IMR-90 (cell line): ENCODE measurements at regions not wholly inside any gene's neighbourhood (a gene's known extent, or its start where the extent isn't known, plus 50 kb on each side); places are given as distances from the start of the nearest gene placed in this dataset.

ENCODE experiments used
- ATAC-seq: fragments of 200-7000 bp; cut with Tn5 transposase; 2 replicates; pipeline ENCODE4 v1.9.1; 2020; ENCODE audit warnings: low read depth, mild to moderate bottlenecking, moderate library complexity
- BruUV-seq: library from RNA; stranded (reverse); fragments of 400-500 nt; replicated peaks from 2 replicates; lab custom pipeline; 2021; lab: Mats Ljungman, UMichigan
- CTCF ChIA-PET: fragments of 300-600 bp; formaldehyde crosslinking; extraction: SDS; loops from one replicate; lab custom pipeline; 2021; ENCODE audit warnings: antibody characterized with exemption; lab: Yijun Ruan, JAX
- POLR2A ChIA-PET: fragments of 300-600 bp; sonication (Branson Sonifier 250); formaldehyde crosslinking; loops from one replicate; lab custom pipeline; 2022; ENCODE audit warnings: antibody characterized with exemption; ENCODE audit not compliant: unreplicated experiment; lab: Charles Lee
- DNase-seq: peaks from one replicate; pipeline ENCODE4 v3.0.0; 2013
- H2AFZ ChIP-seq: replicated peaks from 2 replicates; pipeline ENCODE3; 2013; ENCODE audit warnings: low read length, mild to moderate bottlenecking; ENCODE audit not compliant: poor library complexity
- H2AK5ac ChIP-seq: 2 replicates; pipeline ENCODE4 v1.6.1; 2013; ENCODE audit warnings: low read depth, low read length, inconsistent platforms
- H2AK9ac ChIP-seq: replicated peaks from 2 replicates; pipeline ENCODE3; 2013; ENCODE audit warnings: mild to moderate bottlenecking, low read depth, low read length, moderate library complexity; ENCODE audit not compliant: poor library complexity
- H2BK120ac ChIP-seq: 2 replicates; pipeline ENCODE4 v1.6.1; 2013; ENCODE audit warnings: low read depth, low read length, inconsistent platforms
- H2BK15ac ChIP-seq: 3 replicates; pipeline ENCODE4 v1.6.1; 2013; ENCODE audit warnings: low read depth, low read length, inconsistent platforms
- H2BK20ac ChIP-seq: 2 replicates; pipeline ENCODE4 v1.6.1; 2013; ENCODE audit warnings: low read depth, mild to moderate bottlenecking, inconsistent platforms, low read length, moderate library complexity
- H2BK5ac ChIP-seq: 2 replicates; pipeline ENCODE4 v1.6.1; 2013; ENCODE audit warnings: mild to moderate bottlenecking, low read depth, low read length, inconsistent platforms; ENCODE audit not compliant: poor library complexity, severe bottlenecking
- H3K14ac ChIP-seq: replicated peaks from 2 replicates; pipeline ENCODE4 v1.6.1; 2013; ENCODE audit warnings: low read depth, low read length, inconsistent platforms
- H3K18ac ChIP-seq: 2 replicates; pipeline ENCODE4 v1.6.1; 2013; ENCODE audit warnings: low read depth, low read length, control low read depth
- H3K23ac ChIP-seq: 2 replicates; pipeline ENCODE4 v1.6.1; 2013; ENCODE audit warnings: low read depth, low read length, inconsistent platforms
- H3K27ac ChIP-seq: 2 replicates; pipeline ENCODE4 v1.5.1; 2013; ENCODE audit warnings: mild to moderate bottlenecking, control low read depth, low read length; ENCODE audit not compliant: insufficient read depth
- H3K27me3 ChIP-seq: 2 replicates; pipeline ENCODE4 v1.6.1; 2013; ENCODE audit warnings: low read length; ENCODE audit not compliant: control insufficient read depth, insufficient read depth
- H3K36me3 ChIP-seq: 2 replicates; pipeline ENCODE4 v1.6.1; 2013; ENCODE audit warnings: low read length, mixed read lengths; ENCODE audit not compliant: control insufficient read depth, insufficient read depth
- H3K4ac ChIP-seq: 2 replicates; pipeline ENCODE4 v1.6.1; 2013; ENCODE audit warnings: low read depth, low read length, inconsistent platforms
- H3K4me1 ChIP-seq: 2 replicates; pipeline ENCODE4 v1.6.1; 2013; ENCODE audit warnings: low read length, mixed read lengths; ENCODE audit not compliant: control insufficient read depth, insufficient read depth
- H3K4me2 ChIP-seq: 2 replicates; pipeline ENCODE4 v1.6.1; 2013; ENCODE audit warnings: low read depth, mild to moderate bottlenecking, control low read depth, low read length, moderate library complexity
- H3K4me3 ChIP-seq: 2 replicates; pipeline ENCODE4 v1.5.1; 2013; ENCODE audit warnings: low read depth, mild to moderate bottlenecking, control low read depth, low read length, moderate library complexity; ENCODE audit not compliant: insufficient read depth
- H3K56ac ChIP-seq: 2 replicates; pipeline ENCODE4 v1.6.1; 2013; ENCODE audit warnings: low read length, inconsistent platforms; ENCODE audit not compliant: insufficient read depth; ENCODE audit errors: extremely low read depth
- H3K79me1 ChIP-seq, 2 experiments: 2 replicates each; pipeline ENCODE4 v1.6.1; 2013; ENCODE audit warnings: low read length in 2 of 2, inconsistent platforms in 1 of 2, low read depth in 1 of 2
- H3K9ac ChIP-seq: 2 replicates; pipeline ENCODE4 v1.6.1; 2013; ENCODE audit warnings: low read depth, low read length, control low read depth
- H3K9me1 ChIP-seq: 2 replicates; pipeline ENCODE4 v1.6.1; 2013; ENCODE audit warnings: low read length, inconsistent platforms; ENCODE audit not compliant: insufficient read depth
- H3K9me3 ChIP-seq: 2 replicates; pipeline ENCODE4 v1.6.1; 2013; ENCODE audit warnings: low read length; ENCODE audit not compliant: control insufficient read depth, insufficient read depth
- H4K20me1 ChIP-seq: 2 replicates; pipeline ENCODE4 v1.6.1; 2013; ENCODE audit warnings: low read length, inconsistent platforms; ENCODE audit not compliant: insufficient read depth
- H4K5ac ChIP-seq: 2 replicates; pipeline ENCODE4 v1.6.1; 2013; ENCODE audit warnings: mild to moderate bottlenecking, low read depth, low read length, control low read depth
- H4K8ac ChIP-seq, 2 experiments: 2 replicates each; pipeline ENCODE4 v1.6.1; 2013; ENCODE audit warnings: low read depth in 2 of 2, low read length in 2 of 2, control low read depth in 1 of 2, inconsistent platforms in 1 of 2
- H4K91ac ChIP-seq: 2 replicates; pipeline ENCODE4 v1.6.1; 2013; ENCODE audit warnings: low read depth, low read length, inconsistent platforms; ENCODE audit not compliant: insufficient read depth
- BHLHE40 ChIP-seq: fragments of 150-350 bp; IDR thresholded peaks from 2 replicates; pipeline ENCODE4 v1.6.1; 2016; ENCODE audit warnings: mild to moderate bottlenecking, low read depth, low read length
- CEBPB ChIP-seq: IDR thresholded peaks from 2 replicates; pipeline ENCODE4 v1.6.1; 2012; ENCODE audit warnings: low read depth, low read length, improper control_type of control experiment
- MAFK ChIP-seq: IDR thresholded peaks from 2 replicates; pipeline ENCODE4 v1.6.1; 2012; ENCODE audit warnings: low read depth, low read length, improper control_type of control experiment
- MAZ ChIP-seq: IDR thresholded peaks from 2 replicates; pipeline ENCODE4 v1.6.1; 2012; ENCODE audit warnings: low read depth, mild to moderate bottlenecking, low read length, improper control_type of control experiment, moderate library complexity, borderline replicate concordance
- MXI1 ChIP-seq: IDR thresholded peaks from 2 replicates; pipeline ENCODE4 v1.6.1; 2012; ENCODE audit warnings: low read depth, mild to moderate bottlenecking, low read length, moderate library complexity, borderline replicate concordance
- NFE2L2 ChIP-seq: fragments of 150-350 bp; IDR thresholded peaks from 2 replicates; pipeline ENCODE4 v1.6.1; 2016; ENCODE audit warnings: low read depth, mild to moderate bottlenecking, low read length
- POLR2A ChIP-seq: IDR thresholded peaks from 2 replicates; pipeline ENCODE4 v1.6.1; 2012; ENCODE audit warnings: mild to moderate bottlenecking, low read depth, low read length
- RFX5 ChIP-seq: IDR thresholded peaks from 2 replicates; pipeline ENCODE4 v1.8.0; 2012; ENCODE audit warnings: low read depth, mild to moderate bottlenecking, low read length, moderate library complexity
- SMC3 ChIP-seq: fragments of 150-350 bp; IDR thresholded peaks from 2 replicates; pipeline ENCODE4 v1.6.1; 2016; ENCODE audit warnings: low read depth, mild to moderate bottlenecking, antibody characterized with exemption, low read length, moderate library complexity
- WGBS, 2 experiments: methylation state at CpG; one replicate each; pipeline versions ENCODE4 v1.1.5 to v1.1.7; 2013; ENCODE audit warnings: missing lambda C conversion rate in 2 of 2; ENCODE audit not compliant: insufficient read length in 1 of 2; ENCODE audit errors: extremely low coverage in 2 of 2; 5-methylcytosine and 5-hydroxymethylcytosine counted together
- dilution Hi-C: fragments of 300-500 bp; cut with HindIII; formaldehyde crosslinking; loops from one replicate; pipeline ENCODE4 v1.14.3; 2018; ENCODE audit warnings: low sequenced_read_pairs; ENCODE audit not compliant: unreplicated experiment
- in situ Hi-C: fragments of 300-500 bp; cut with MboI; formaldehyde crosslinking; loops from 3 replicates; pipeline ENCODE4 v1.14.3; 2019; ENCODE audit warnings: low sequenced_read_pairs, inconsistent platforms, mixed read lengths
- intact Hi-C: fragments of 100-400 bp; cut with micrococcal nuclease; formaldehyde crosslinking; loops from 2 replicates; pipeline ENCODE4 v1.10.0; 2022
- TF ChIP-seq, protein P1 (sequence below): fragments of 150-350 bp; IDR thresholded peaks from 2 replicates; pipeline ENCODE4 v1.6.1; 2017; ENCODE audit warnings: mild to moderate bottlenecking, antibody characterized with exemption, low read length, low read depth
- TF ChIP-seq, protein P2 (sequence below): conservative IDR thresholded peaks from 2 replicates; pipeline ENCODE4 v1.5.1; 2012; ENCODE audit warnings: mild to moderate bottlenecking, low read depth, low read length, improper control_type of control experiment

DNA sequence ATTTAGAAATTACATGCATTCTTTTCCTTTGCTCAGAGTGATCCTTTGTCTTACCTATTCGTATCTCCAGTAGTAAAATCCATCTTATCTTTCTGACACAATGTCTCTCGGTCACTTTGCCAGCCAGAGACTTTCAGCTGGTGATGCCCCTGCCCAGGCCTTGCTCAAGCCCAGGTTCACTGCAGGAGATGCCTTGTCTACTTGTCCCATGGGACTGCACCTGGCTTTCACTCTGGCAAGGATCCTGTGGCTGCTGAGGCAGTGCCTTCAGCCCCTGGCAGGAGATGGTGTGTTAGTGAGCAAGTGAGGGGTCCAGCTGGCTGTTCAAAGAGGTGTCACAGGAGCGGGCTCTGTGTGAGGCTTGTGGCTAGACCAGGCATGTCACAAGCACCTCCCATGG lies 1268.9 kb downstream of the OTOL1 start:
- Histone ChIP-seq H3K79me1 (no peaks in the 10 kb centered on the region), H3K4me2 (no peak overlapping the region), H3K36me3 (no peaks in the 10 kb centered on the region), H2BK20ac (no peak overlapping the region), H4K5ac (no peak overlapping the region), H2BK120ac (no peak overlapping the region), H2AK9ac (no peak overlapping the region), H2AK5ac (no peak overlapping the region), H3K9me1 (no peaks in the 10 kb centered on the region), H2BK15ac (no peak overlapping the region), H3K4me3 (no peak overlapping the region), H4K8ac (no peak overlapping the region), H3K23ac (no peak overlapping the region), H3K18ac (no peak overlapping the region), H2BK5ac (no peak overlapping the region), H3K4ac (no peak overlapping the region), H3K27me3 (no peaks in the 10 kb centered on the region), H3K9me3 (no peaks in the 10 kb centered on the region), H3K9ac (no peak overlapping the region), H4K91ac (no peak overlapping the region), H3K4me1 (no peaks in the 10 kb centered on the region), H2AFZ (no peak overlapping the region), H4K20me1 (no peaks in the 10 kb centered on the region), H3K14ac (no peak overlapping the region), H3K56ac (no peak overlapping the region; the same call in 1 of the 2 replicates), H3K27ac (no peak overlapping the region)
- ChIA-PET POLR2A (no interaction called here), CTCF (no interaction called here)
- in situ Hi-C loops = no loop called here
- intact Hi-C loops = no loop called here
- DNase-seq = no peak
- dilution Hi-C loops = no loop called here
- ATAC-seq = no peak
- WGBS, 2 experiments = 69% methylated on average over 2 of the region's 3 CpGs; no CpG with 5 or more reads in 1 of the 2 experiments
- TF ChIP-seq BHLHE40 (no peak), RFX5 (no peak), MAFK (no peak), CEBPB (no peak), POLR2A (no peak), MXI1 (no peak), MAZ (no peak), NFE2L2 (no peak), SMC3 (no peak)
- TF ChIP-seq, protein P1, sequence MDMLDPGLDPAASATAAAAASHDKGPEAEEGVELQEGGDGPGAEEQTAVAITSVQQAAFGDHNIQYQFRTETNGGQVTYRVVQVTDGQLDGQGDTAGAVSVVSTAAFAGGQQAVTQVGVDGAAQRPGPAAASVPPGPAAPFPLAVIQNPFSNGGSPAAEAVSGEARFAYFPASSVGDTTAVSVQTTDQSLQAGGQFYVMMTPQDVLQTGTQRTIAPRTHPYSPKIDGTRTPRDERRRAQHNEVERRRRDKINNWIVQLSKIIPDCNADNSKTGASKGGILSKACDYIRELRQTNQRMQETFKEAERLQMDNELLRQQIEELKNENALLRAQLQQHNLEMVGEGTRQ = no peak
- TF ChIP-seq, protein P2, sequence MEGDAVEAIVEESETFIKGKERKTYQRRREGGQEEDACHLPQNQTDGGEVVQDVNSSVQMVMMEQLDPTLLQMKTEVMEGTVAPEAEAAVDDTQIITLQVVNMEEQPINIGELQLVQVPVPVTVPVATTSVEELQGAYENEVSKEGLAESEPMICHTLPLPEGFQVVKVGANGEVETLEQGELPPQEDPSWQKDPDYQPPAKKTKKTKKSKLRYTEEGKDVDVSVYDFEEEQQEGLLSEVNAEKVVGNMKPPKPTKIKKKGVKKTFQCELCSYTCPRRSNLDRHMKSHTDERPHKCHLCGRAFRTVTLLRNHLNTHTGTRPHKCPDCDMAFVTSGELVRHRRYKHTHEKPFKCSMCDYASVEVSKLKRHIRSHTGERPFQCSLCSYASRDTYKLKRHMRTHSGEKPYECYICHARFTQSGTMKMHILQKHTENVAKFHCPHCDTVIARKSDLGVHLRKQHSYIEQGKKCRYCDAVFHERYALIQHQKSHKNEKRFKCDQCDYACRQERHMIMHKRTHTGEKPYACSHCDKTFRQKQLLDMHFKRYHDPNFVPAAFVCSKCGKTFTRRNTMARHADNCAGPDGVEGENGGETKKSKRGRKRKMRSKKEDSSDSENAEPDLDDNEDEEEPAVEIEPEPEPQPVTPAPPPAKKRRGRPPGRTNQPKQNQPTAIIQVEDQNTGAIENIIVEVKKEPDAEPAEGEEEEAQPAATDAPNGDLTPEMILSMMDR = no peak
- BruUV-seq = no TSS peak
